Muscle of leg (tissue), 3 donors: ENCODE measurements at regions not wholly inside any gene's neighbourhood (a gene's known extent, or its start where the extent isn't known, plus 50 kb on each side); places are given as distances from the start of the nearest gene placed in this dataset.
"Not testable (repeated sequence)": the region's sequence is repeated elsewhere in the genome, so short reads cannot be mapped to it uniquely, and the experiment has no call there.

Source experiments
- DNase-seq: peaks from one replicate; pipeline ENCODE4 v3.0.0; 2013
- H3K27ac ChIP-seq: one replicate; pipeline ENCODE4 v1.5.1; 2013; ENCODE audit warnings: mild to moderate bottlenecking, low read length, control low read depth
- H3K27me3 ChIP-seq: one replicate; pipeline ENCODE4 v1.6.1; 2013; ENCODE audit warnings: low read length; ENCODE audit not compliant: control insufficient read depth, insufficient read depth
- H3K36me3 ChIP-seq: one replicate; pipeline ENCODE4 v1.6.1; 2013; ENCODE audit warnings: low read length; ENCODE audit not compliant: control insufficient read depth, insufficient read depth
- H3K4me1 ChIP-seq: one replicate; pipeline ENCODE4 v1.6.1; 2013; ENCODE audit warnings: low read length; ENCODE audit not compliant: control insufficient read depth, insufficient read depth
- H3K4me3 ChIP-seq: one replicate; pipeline ENCODE4 v1.5.1; 2013; ENCODE audit warnings: low read length, control low read depth
- H3K9me3 ChIP-seq: replicated peaks from 2 replicates; pipeline ENCODE4 v1.6.1; 2013; ENCODE audit warnings: low read depth, low read length; ENCODE audit not compliant: control insufficient read depth
- WGBS: methylation state at CpG from one replicate; pipeline ENCODE4 v1.1.5; 2013; ENCODE audit warnings: missing lambda C conversion rate; ENCODE audit not compliant: insufficient coverage; 5-methylcytosine and 5-hydroxymethylcytosine counted together

GRCh38 chr9:108783731-108784495 is 71.9 kb downstream of the ACTL7B start:
- peaks cover 28% of the 10 kb centered on the region for H3K4me1 ChIP-seq
- peak overlapping the region; percentile 88 for H3K27ac ChIP-seq
- 11% methylated on average over 4 of the region's 14 CpGs for WGBS
- peak; percentile 90 for DNase-seq
- H3K9me3 ChIP-seq: no peaks in the 10 kb centered on the region
- H3K27me3 ChIP-seq: no peaks in the 10 kb centered on the region
- H3K4me3 ChIP-seq: no peak overlapping the region
- H3K36me3 ChIP-seq: no peaks in the 10 kb centered on the region

- Histone ChIP-seq H3K9me3 (no peaks in the 10 kb centered on the region), H3K27me3 (no peaks in the 10 kb centered on the region), H3K4me1 (peaks cover 28% of the 10 kb centered on the region), H3K27ac (peak overlapping the region; percentile 88), H3K36me3 (no peaks in the 10 kb centered on the region), H3K4me3 (no peak overlapping the region)
- peak; percentile 90 for DNase-seq
- WGBS: 8% methylated on average over 4 of the region's 6 CpGs
These were observed 72.5 kb downstream of the ACTL7B start for GRCh38 chr9:108783326-108783725.

- Histone ChIP-seq H3K4me3 (no peak overlapping the region), H3K27ac (no peak overlapping the region), H3K9me3 (no peaks in the 10 kb centered on the region), H3K4me1 (peaks cover 20% of the 10 kb centered on the region), H3K27me3 (no peaks in the 10 kb centered on the region), H3K36me3 (no peaks in the 10 kb centered on the region)
- WGBS: 42% methylated on average over 6 of the region's 11 CpGs
- DNase-seq: no peak
These were observed 74.6 kb downstream of the ACTL7B start for GRCh38 chr9:108780942-108781734.

GRCh38 chr9:108779551-108780325 is 76.0 kb downstream of the ACTL7B start:
- no peak for DNase-seq
- no peaks in the 10 kb centered on the region for H3K36me3 ChIP-seq
- H3K4me3 ChIP-seq: no peak overlapping the region
- peaks cover 24% of the 10 kb centered on the region for H3K4me1 ChIP-seq
- no peak overlapping the region for H3K27ac ChIP-seq
- H3K9me3 ChIP-seq: no peaks in the 10 kb centered on the region
- 88% methylated on average over 8 of the region's 10 CpGs for WGBS
- H3K27me3 ChIP-seq: no peaks in the 10 kb centered on the region

- Histone ChIP-seq H3K36me3 (no peaks in the 10 kb centered on the region), H3K27ac (no peak overlapping the region), H3K4me3 (no peak overlapping the region), H3K9me3 (no peaks in the 10 kb centered on the region), H3K27me3 (no peaks in the 10 kb centered on the region), H3K4me1 (peaks cover 8% of the 10 kb centered on the region)
- no peak for DNase-seq
- WGBS: 69% methylated on average over 2 of the region's 4 CpGs
These were observed 78.7 kb downstream of the ACTL7B start for GRCh38 chr9:108776920-108777639.

GRCh38 chr9:108775901-108776306 is 79.9 kb downstream of the ACTL7B start:
- H3K27ac ChIP-seq: no peak overlapping the region
- DNase-seq: peak; percentile 90
- H3K27me3 ChIP-seq: no peaks in the 10 kb centered on the region
- H3K36me3 ChIP-seq: no peaks in the 10 kb centered on the region
- peaks cover 8% of the 10 kb centered on the region for H3K4me1 ChIP-seq
- no peaks in the 10 kb centered on the region for H3K9me3 ChIP-seq
- no peak overlapping the region for H3K4me3 ChIP-seq

GRCh38 chr9:108774088-108774487 is 81.7 kb downstream of the ACTL7B start:
- not testable (repeated sequence) for H3K36me3 ChIP-seq, H3K27me3 ChIP-seq, H3K27ac ChIP-seq, H3K4me1 ChIP-seq, DNase-seq, H3K4me3 ChIP-seq, H3K9me3 ChIP-seq
- WGBS: 86% methylated on average over 7 of the region's 7 CpGs

GRCh38 chr9:108772301-108772894 is 83.4 kb downstream of the ACTL7B start:
- no CpG with 5 or more reads among the region's 6 CpGs for WGBS
- Histone ChIP-seq H3K27ac (no peak overlapping the region), H3K9me3 (peaks cover 4% of the 10 kb centered on the region), H3K36me3 (no peaks in the 10 kb centered on the region), H3K27me3 (no peaks in the 10 kb centered on the region), H3K4me3 (no peak overlapping the region), H3K4me1 (peaks cover 8% of the 10 kb centered on the region)
- DNase-seq: peak; percentile 64

GRCh38 chr9:108768744-108769143 is 87.0 kb downstream of the ACTL7B start:
- no peak for DNase-seq
- 69% methylated on average over 3 of the region's 5 CpGs for WGBS

More at GRCh38 chr9:108768744-108769143, 87.0 kb downstream of the ACTL7B start:
- H3K4me3 ChIP-seq: no peak overlapping the region
- H3K36me3 ChIP-seq: no peaks in the 10 kb centered on the region
- no peak overlapping the region for H3K27ac ChIP-seq
- no peaks in the 10 kb centered on the region for H3K4me1 ChIP-seq
- peaks cover 4% of the 10 kb centered on the region for H3K9me3 ChIP-seq
- no peaks in the 10 kb centered on the region for H3K27me3 ChIP-seq
